ENCODE measurements at regions not wholly inside any gene's neighbourhood (a gene's known extent, or its start where the extent isn't known, plus 50 kb on each side); places are given as distances from the start of the nearest gene placed in this dataset.

DNA sequence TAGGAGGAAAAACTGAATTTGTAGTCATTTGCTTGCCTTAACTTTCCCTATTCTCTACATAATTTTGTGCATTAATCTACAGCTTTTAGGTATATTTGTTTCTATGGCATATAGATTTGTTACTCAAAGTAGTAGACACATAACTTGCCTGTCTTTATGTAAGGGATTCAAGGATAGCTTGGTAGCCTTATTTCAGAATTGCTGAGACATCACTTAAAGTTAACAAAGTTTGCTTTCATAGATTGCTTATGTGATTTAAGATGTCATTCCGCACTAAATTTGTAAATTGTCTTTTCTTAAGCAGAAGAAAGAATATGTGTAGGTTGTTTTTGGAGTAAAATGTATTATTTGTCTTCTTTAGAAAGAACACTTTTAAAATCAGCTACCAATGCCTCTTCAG is 477.7 kb upstream of the NOVA1 start:
- DNase-seq (no peak), ATAC-seq (no peak)
- intact Hi-C loops (cut with DNase I), result no loop called here
- H3K27ac ChIP-seq, result no peak overlapping the region
- no peak for TF ChIP-seq POLR2A (IDR thresholded peaks at IDR 0.05)
- TF ChIP-seq, protein P1, sequence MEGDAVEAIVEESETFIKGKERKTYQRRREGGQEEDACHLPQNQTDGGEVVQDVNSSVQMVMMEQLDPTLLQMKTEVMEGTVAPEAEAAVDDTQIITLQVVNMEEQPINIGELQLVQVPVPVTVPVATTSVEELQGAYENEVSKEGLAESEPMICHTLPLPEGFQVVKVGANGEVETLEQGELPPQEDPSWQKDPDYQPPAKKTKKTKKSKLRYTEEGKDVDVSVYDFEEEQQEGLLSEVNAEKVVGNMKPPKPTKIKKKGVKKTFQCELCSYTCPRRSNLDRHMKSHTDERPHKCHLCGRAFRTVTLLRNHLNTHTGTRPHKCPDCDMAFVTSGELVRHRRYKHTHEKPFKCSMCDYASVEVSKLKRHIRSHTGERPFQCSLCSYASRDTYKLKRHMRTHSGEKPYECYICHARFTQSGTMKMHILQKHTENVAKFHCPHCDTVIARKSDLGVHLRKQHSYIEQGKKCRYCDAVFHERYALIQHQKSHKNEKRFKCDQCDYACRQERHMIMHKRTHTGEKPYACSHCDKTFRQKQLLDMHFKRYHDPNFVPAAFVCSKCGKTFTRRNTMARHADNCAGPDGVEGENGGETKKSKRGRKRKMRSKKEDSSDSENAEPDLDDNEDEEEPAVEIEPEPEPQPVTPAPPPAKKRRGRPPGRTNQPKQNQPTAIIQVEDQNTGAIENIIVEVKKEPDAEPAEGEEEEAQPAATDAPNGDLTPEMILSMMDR (IDR thresholded peaks at IDR 0.05), result no peak
- H3K4me3 ChIP-seq, result no peak overlapping the region
- H3K36me3 ChIP-seq, result no peaks in the 10 kb centered on the region
- WGBS, 4 donors, result 75 to 89% (median 81%) methylated on average over 1 of the region's 1 CpG
- no peaks in the 10 kb centered on the region for H3K27me3 ChIP-seq
- no peaks in the 10 kb centered on the region for H3K4me1 ChIP-seq
- H3K9me3 ChIP-seq, result no peaks in the 10 kb centered on the region

DNA sequence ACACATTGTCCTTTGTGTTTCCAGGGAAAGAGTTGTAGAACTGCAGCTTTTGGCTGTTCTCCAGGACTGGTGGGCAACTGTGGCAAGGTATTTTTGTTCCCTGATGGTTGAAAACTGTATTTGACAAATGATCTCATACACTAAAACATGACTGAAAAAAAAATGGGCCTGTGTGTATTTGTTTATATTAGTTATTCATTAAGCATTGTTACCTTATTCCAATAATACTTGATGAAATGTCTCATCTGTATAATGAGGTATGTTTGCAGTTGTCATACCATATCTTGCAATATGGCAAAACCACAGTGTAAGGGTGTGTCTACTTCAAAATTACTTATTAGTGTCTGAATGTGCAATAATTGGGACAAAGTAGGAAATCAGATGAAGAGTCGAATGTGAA is 479.4 kb upstream of the NOVA1 start:
- DNase-seq, result no peak
- 51 to 68% (median 60%) methylated on average over 1 of the region's 1 CpG for WGBS, 4 donors
- no peaks in the 10 kb centered on the region for H3K27me3 ChIP-seq
- intact Hi-C loops (cut with DNase I), result no loop called here
- H3K36me3 ChIP-seq, result no peaks in the 10 kb centered on the region
- TF ChIP-seq, protein P1 (IDR thresholded peaks at IDR 0.05), result no peak
- no peak for TF ChIP-seq POLR2A (IDR thresholded peaks at IDR 0.05)
- no peak for ATAC-seq
- no peak overlapping the region for H3K27ac ChIP-seq
- H3K4me1 ChIP-seq, result no peaks in the 10 kb centered on the region
- no peak overlapping the region for H3K4me3 ChIP-seq
- no peaks in the 10 kb centered on the region for H3K9me3 ChIP-seq

DNA sequence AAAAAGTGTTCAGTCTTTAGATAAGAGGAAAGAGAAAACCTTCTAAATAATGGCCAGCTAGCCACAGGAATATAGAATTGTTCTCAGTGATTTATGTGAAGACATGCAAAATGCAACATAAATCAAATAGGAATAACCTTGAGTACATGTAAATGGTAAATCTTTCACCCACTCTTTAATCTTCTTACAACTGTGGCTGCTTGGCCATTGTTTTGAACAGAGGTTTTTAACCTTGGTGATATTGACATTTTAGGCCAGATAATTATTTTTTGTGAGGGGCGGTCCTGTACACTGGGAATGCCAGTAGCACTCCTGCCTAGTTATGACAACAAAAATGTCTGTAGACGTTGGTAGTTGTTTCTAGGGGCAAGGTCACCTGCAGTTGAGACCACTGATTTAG is 479.9 kb upstream of the NOVA1 start:
- TF ChIP-seq, protein P1 (IDR thresholded peaks at IDR 0.05), result no peak
- TF ChIP-seq POLR2A (IDR thresholded peaks at IDR 0.05), result no peak
- H3K27me3 ChIP-seq, result no peaks in the 10 kb centered on the region
- WGBS, 4 donors, result 11 to 36% (median 15%) methylated on average over 2 of the region's 2 CpGs
- H3K27ac ChIP-seq, result no peak overlapping the region
- no peaks in the 10 kb centered on the region for H3K4me1 ChIP-seq
- ATAC-seq, result no peak
- no peaks in the 10 kb centered on the region for H3K36me3 ChIP-seq
- no peak overlapping the region for H3K4me3 ChIP-seq
- DNase-seq, result no peak
- intact Hi-C loops (cut with DNase I), result no loop called here
- no peaks in the 10 kb centered on the region for H3K9me3 ChIP-seq

DNA sequence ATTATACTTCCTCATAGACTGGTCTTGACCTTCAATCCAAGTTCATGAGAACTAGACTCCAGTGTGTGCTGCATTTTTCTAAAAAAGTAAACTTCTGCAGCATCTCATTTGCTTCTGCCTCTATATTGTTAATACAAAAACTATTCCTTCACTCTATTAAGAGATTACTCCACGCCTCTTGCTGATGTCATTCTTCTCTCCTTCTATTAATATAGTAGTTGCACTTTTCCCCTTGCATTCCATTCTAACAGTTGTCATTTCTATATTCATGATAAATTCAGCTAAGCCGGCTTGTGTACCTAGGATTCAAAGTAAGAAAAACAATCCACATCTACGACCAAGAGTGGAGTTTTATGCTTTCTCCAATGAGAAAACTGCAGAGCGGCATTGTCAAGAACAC is 480.4 kb upstream of the NOVA1 start:
- intact Hi-C loops (cut with DNase I), result no loop called here
- H3K27ac ChIP-seq, result no peak overlapping the region
- WGBS, 4 donors, result 39 to 56% (median 45%) methylated on average over 4 of the region's 4 CpGs

More for the DNA sequence above, 480.4 kb upstream of the NOVA1 start:
- no peaks in the 10 kb centered on the region for H3K4me1 ChIP-seq
- TF ChIP-seq POLR2A (IDR thresholded peaks at IDR 0.05), result no peak
- TF ChIP-seq, protein P1 (IDR thresholded peaks at IDR 0.05), result no peak
- DNase-seq (no peak), ATAC-seq (no peak)
- H3K27me3 ChIP-seq, result no peaks in the 10 kb centered on the region
- no peaks in the 10 kb centered on the region for H3K9me3 ChIP-seq
- no peaks in the 10 kb centered on the region for H3K36me3 ChIP-seq
- H3K4me3 ChIP-seq, result no peak overlapping the region

Measured in heart left ventricle (tissue), 16 donors.